ENCODE measurements at regions not wholly inside any gene's neighbourhood (a gene's known extent, or its start where the extent isn't known, plus 50 kb on each side); places are given as distances from the start of the nearest gene placed in this dataset.

DNA sequence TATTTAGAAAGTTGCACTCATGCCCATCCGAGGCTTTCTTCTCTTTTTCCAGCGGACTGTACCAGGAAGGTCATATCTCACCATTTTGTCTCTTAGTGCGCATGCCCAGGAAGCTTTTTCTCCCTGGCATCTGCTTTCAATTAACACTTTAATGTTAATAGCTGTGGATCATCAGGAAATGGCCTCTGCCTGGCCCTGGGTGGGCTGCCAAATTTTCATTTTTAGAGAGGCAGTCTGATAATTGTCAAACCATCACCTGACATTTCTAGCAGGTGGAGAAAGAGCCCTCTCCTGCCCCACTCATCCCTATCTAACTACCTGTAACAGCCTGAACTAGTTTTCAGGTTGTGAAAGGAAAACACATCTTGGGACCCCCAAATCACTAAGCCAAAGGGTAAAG lies 257.4 kb upstream of the LRRC4C start:
- TF ChIP-seq, protein P1, sequence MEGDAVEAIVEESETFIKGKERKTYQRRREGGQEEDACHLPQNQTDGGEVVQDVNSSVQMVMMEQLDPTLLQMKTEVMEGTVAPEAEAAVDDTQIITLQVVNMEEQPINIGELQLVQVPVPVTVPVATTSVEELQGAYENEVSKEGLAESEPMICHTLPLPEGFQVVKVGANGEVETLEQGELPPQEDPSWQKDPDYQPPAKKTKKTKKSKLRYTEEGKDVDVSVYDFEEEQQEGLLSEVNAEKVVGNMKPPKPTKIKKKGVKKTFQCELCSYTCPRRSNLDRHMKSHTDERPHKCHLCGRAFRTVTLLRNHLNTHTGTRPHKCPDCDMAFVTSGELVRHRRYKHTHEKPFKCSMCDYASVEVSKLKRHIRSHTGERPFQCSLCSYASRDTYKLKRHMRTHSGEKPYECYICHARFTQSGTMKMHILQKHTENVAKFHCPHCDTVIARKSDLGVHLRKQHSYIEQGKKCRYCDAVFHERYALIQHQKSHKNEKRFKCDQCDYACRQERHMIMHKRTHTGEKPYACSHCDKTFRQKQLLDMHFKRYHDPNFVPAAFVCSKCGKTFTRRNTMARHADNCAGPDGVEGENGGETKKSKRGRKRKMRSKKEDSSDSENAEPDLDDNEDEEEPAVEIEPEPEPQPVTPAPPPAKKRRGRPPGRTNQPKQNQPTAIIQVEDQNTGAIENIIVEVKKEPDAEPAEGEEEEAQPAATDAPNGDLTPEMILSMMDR (IDR thresholded peaks at IDR 0.05) = no peak
- TF ChIP-seq POLR2AphosphoS5 (IDR thresholded peaks at IDR 0.05) (no peak), POLR2A (IDR thresholded peaks at IDR 0.05) (no peak)
